H9 (cell line): ENCODE measurements at regions not wholly inside any gene's neighbourhood (a gene's known extent, or its start where the extent isn't known, plus 50 kb on each side); places are given as distances from the start of the nearest gene placed in this dataset.

Source experiments
- DNase-seq: peaks from one replicate; pipeline ENCODE4 v3.0.0-alpha.2; 2017
- H2AFZ ChIP-seq: one replicate; pipeline ENCODE4 v1.6.1; 2013; ENCODE audit warnings: mild to moderate bottlenecking, low read length, control low read depth, moderate library complexity
- H2AK5ac ChIP-seq: 2 replicates; pipeline ENCODE4 v1.6.1; 2013; ENCODE audit warnings: low read length, control low read depth, mixed read lengths; ENCODE audit not compliant: insufficient read length
- H2BK120ac ChIP-seq: one replicate; pipeline ENCODE4 v1.6.1; 2013; ENCODE audit warnings: low read depth, mild to moderate bottlenecking, low read length, control low read depth, inconsistent platforms; ENCODE audit not compliant: poor library complexity, severe bottlenecking
- H2BK12ac ChIP-seq: 2 replicates; pipeline ENCODE4 v1.6.1; 2013; ENCODE audit warnings: low read length, control low read depth, mixed read lengths, low read depth; ENCODE audit not compliant: insufficient read length
- H2BK15ac ChIP-seq: 2 replicates; pipeline ENCODE4 v1.6.1; 2013; ENCODE audit warnings: low read depth, low read length, control low read depth
- H2BK20ac ChIP-seq: one replicate; pipeline ENCODE4 v1.6.1; 2013; ENCODE audit warnings: low read depth, mild to moderate bottlenecking, low read length, control low read depth, inconsistent platforms; ENCODE audit not compliant: poor library complexity, severe bottlenecking
- H2BK5ac ChIP-seq: 2 replicates; pipeline ENCODE4 v1.6.1; 2013; ENCODE audit warnings: low read length, control low read depth, mixed read lengths; ENCODE audit not compliant: insufficient read length
- H3K14ac ChIP-seq: 2 replicates; pipeline ENCODE4 v1.6.1; 2013; ENCODE audit warnings: low read length, control low read depth; ENCODE audit not compliant: insufficient read depth
- H3K18ac ChIP-seq: 2 replicates; pipeline ENCODE4 v1.6.1; 2013; ENCODE audit warnings: low read depth, mild to moderate bottlenecking, mixed read lengths, low read length, control low read depth; ENCODE audit not compliant: insufficient read length
- H3K23ac ChIP-seq: 2 replicates; pipeline ENCODE4 v1.6.1; 2013; ENCODE audit warnings: low read length, control low read depth, mixed read lengths, low read depth; ENCODE audit not compliant: insufficient read length
- H3K23me2 ChIP-seq: 2 replicates; pipeline ENCODE4 v1.6.1; 2013; ENCODE audit warnings: low read depth, mild to moderate bottlenecking, mixed read lengths, low read length, control low read depth; ENCODE audit not compliant: insufficient read length, poor library complexity, severe bottlenecking
- H3K27ac ChIP-seq: 2 replicates; pipeline ENCODE4 v1.5.1; 2013; ENCODE audit warnings: low read length, control low read depth, mixed read lengths, low read depth; ENCODE audit not compliant: insufficient read length
- H3K27me3 ChIP-seq: 2 replicates; pipeline ENCODE4 v1.6.1; 2013; ENCODE audit warnings: low read length, control low read depth, inconsistent platforms; ENCODE audit not compliant: insufficient read depth
- H3K4ac ChIP-seq: 2 replicates; pipeline ENCODE4 v1.6.1; 2013; ENCODE audit warnings: low read depth, mild to moderate bottlenecking, control low read depth, inconsistent platforms, low read length, moderate library complexity
- H3K4me1 ChIP-seq: 2 replicates; pipeline ENCODE4 v1.6.1; 2013; ENCODE audit warnings: low read length, control low read depth, inconsistent platforms; ENCODE audit not compliant: insufficient read depth
- H3K4me2 ChIP-seq: 2 replicates; pipeline ENCODE4 v1.6.1; 2013; ENCODE audit warnings: low read length, control low read depth, mixed read lengths; ENCODE audit not compliant: insufficient read length, insufficient read depth
- H3K56ac ChIP-seq: 2 replicates; pipeline ENCODE4 v1.6.1; 2013; ENCODE audit warnings: low read depth, mild to moderate bottlenecking, mixed read lengths, low read length, control low read depth; ENCODE audit not compliant: insufficient read length
- H3K79me1 ChIP-seq: 2 replicates; pipeline ENCODE4 v1.6.1; 2013; ENCODE audit warnings: low read depth, mild to moderate bottlenecking, moderate library complexity, low read length, control low read depth, inconsistent platforms; ENCODE audit not compliant: insufficient read depth, poor library complexity, severe bottlenecking
- H3K79me2 ChIP-seq: 2 replicates; pipeline ENCODE4 v1.6.1; 2013; ENCODE audit warnings: low read length, control low read depth, inconsistent platforms; ENCODE audit not compliant: insufficient read depth
- H3K9ac ChIP-seq: 2 replicates; pipeline ENCODE4 v1.6.1; 2013; ENCODE audit warnings: low read length, control low read depth, mixed read lengths; ENCODE audit not compliant: insufficient read length; ENCODE audit errors: extremely low read depth
- H3K9me3 ChIP-seq: one replicate; pipeline ENCODE4 v1.6.1; 2013; ENCODE audit warnings: low read depth, low read length, inconsistent platforms; ENCODE audit not compliant: control insufficient read depth
- H3T11ph ChIP-seq: one replicate; pipeline ENCODE4 v1.6.1; 2013; ENCODE audit warnings: mild to moderate bottlenecking, low read length, control low read depth, inconsistent platforms
- H4K20me1 ChIP-seq: one replicate; pipeline ENCODE4 v1.6.1; 2013; ENCODE audit not compliant: control insufficient read depth, insufficient read length, insufficient read depth
- H4K5ac ChIP-seq: 2 replicates; pipeline ENCODE4 v1.6.1; 2013; ENCODE audit warnings: low read depth, mild to moderate bottlenecking, mixed read lengths, low read length, control low read depth; ENCODE audit not compliant: insufficient read length
- H4K8ac ChIP-seq: replicated peaks from 2 replicates; pipeline ENCODE4 v1.6.1; 2013; ENCODE audit warnings: low read length, control low read depth, mixed read lengths, low read depth; ENCODE audit not compliant: insufficient read length
- H4K91ac ChIP-seq: 2 replicates; pipeline ENCODE4 v1.6.1; 2013; ENCODE audit warnings: low read depth, mild to moderate bottlenecking, moderate library complexity, mixed read lengths, low read length, control low read depth; ENCODE audit not compliant: insufficient read length
- H3K27ac Mint-ChIP-seq, 3 experiments: 2 replicates in 2 of 3; 3 replicates in 1 of 3; pipeline ENCODE4 v1.8.0; 2020 to 2021; ENCODE audit warnings: mixed read lengths in 3 of 3, mild to moderate bottlenecking in 1 of 3, moderate library complexity in 1 of 3
- H3K27me3 Mint-ChIP-seq: 2 replicates; pipeline ENCODE4 v1.8.0; 2021; ENCODE audit warnings: low read depth, mild to moderate bottlenecking, moderate library complexity, mixed read lengths
- H3K36me3 Mint-ChIP-seq, 3 experiments: 2 replicates in 2 of 3; 3 replicates in 1 of 3; pipeline ENCODE4 v1.8.0; 2020 to 2021; ENCODE audit warnings: low read depth in 3 of 3, mixed read lengths in 3 of 3; ENCODE audit not compliant: insufficient read depth in 1 of 3
- H3K4me1 Mint-ChIP-seq, 2 experiments: 2 replicates each; pipeline ENCODE4 v1.8.0; 2020; ENCODE audit warnings: mixed read lengths in 2 of 2
- H3K4me3 Mint-ChIP-seq, 2 experiments: 2 replicates in 1 of 2; 3 replicates in 1 of 2; pipeline ENCODE4 v1.8.0; 2020 to 2021; ENCODE audit warnings: mild to moderate bottlenecking in 2 of 2, mixed read lengths in 2 of 2, moderate library complexity in 1 of 2
- H3K9me3 Mint-ChIP-seq, 2 experiments: 2 replicates in 1 of 2; 3 replicates in 1 of 2; pipeline ENCODE4 v1.8.0; 2020; ENCODE audit warnings: mild to moderate bottlenecking in 2 of 2, mixed read lengths in 2 of 2, moderate library complexity in 1 of 2
- WGBS: extraction: QIAGEN DNeasy Blood & Tissue Kit; methylation state at CpG from one replicate; pipeline ENCODE4 v1.1.7; 2013; ENCODE audit warnings: missing lambda C conversion rate, low lambda C conversion rate, mixed read lengths; ENCODE audit not compliant: insufficient read length; ENCODE audit errors: extremely low coverage; 5-methylcytosine and 5-hydroxymethylcytosine counted together
- TF ChIP-seq, protein P1 (sequence below): fragments of 200-600 bp; sonication (generic); conservative IDR thresholded peaks from 3 replicates; pipeline ENCODE4 v1.8.0; 2021; ENCODE audit warnings: antibody characterized with exemption, mild to moderate bottlenecking

GRCh38 chr1:173388352-173388751 is 88.8 kb upstream of the PRDX6 start:
- no peaks in the 10 kb centered on the region for H3K9me3 Mint-ChIP-seq
- no peak for DNase-seq
- no peak overlapping the region for H3K4ac ChIP-seq
- H2BK5ac ChIP-seq, result no peak overlapping the region
- H3K36me3 Mint-ChIP-seq, result no peaks in the 10 kb centered on the region
- no peaks in the 10 kb centered on the region for H3K27me3 Mint-ChIP-seq
- H3K9me3 ChIP-seq, result no peaks in the 10 kb centered on the region
- no peak overlapping the region for H3K4me2 ChIP-seq
- H3K27me3 ChIP-seq, result no peaks in the 10 kb centered on the region
- no peak overlapping the region for H2AFZ ChIP-seq
- no peaks in the 10 kb centered on the region for H3K79me1 ChIP-seq
- no peak overlapping the region for H3K56ac ChIP-seq
- H3K27ac ChIP-seq, result no peak overlapping the region
- no peak overlapping the region for H2BK12ac ChIP-seq
- H3K4me1 ChIP-seq, result no peaks in the 10 kb centered on the region
- no peak overlapping the region for H2BK20ac ChIP-seq
- H4K91ac ChIP-seq, result no peak overlapping the region
- no peak overlapping the region for H4K8ac ChIP-seq
- no peak overlapping the region for H3K23ac ChIP-seq
- H3K14ac ChIP-seq, result no peak overlapping the region
- H3K9ac ChIP-seq, result no peak overlapping the region
- H2AK5ac ChIP-seq, result no peak overlapping the region
- H3T11ph ChIP-seq, result no peak overlapping the region
- no peaks in the 10 kb centered on the region for H3K4me1 Mint-ChIP-seq
- H3K23me2 ChIP-seq, result no peaks in the 10 kb centered on the region
- H3K27ac Mint-ChIP-seq, result no peak overlapping the region
- H2BK15ac ChIP-seq, result no peak overlapping the region
- TF ChIP-seq, protein P1, sequence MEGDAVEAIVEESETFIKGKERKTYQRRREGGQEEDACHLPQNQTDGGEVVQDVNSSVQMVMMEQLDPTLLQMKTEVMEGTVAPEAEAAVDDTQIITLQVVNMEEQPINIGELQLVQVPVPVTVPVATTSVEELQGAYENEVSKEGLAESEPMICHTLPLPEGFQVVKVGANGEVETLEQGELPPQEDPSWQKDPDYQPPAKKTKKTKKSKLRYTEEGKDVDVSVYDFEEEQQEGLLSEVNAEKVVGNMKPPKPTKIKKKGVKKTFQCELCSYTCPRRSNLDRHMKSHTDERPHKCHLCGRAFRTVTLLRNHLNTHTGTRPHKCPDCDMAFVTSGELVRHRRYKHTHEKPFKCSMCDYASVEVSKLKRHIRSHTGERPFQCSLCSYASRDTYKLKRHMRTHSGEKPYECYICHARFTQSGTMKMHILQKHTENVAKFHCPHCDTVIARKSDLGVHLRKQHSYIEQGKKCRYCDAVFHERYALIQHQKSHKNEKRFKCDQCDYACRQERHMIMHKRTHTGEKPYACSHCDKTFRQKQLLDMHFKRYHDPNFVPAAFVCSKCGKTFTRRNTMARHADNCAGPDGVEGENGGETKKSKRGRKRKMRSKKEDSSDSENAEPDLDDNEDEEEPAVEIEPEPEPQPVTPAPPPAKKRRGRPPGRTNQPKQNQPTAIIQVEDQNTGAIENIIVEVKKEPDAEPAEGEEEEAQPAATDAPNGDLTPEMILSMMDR, result no peak
- WGBS, result no CpG with 5 or more reads among the region's 1 CpG
- H3K79me2 ChIP-seq, result no peaks in the 10 kb centered on the region
- no peak overlapping the region for H3K18ac ChIP-seq
- no peaks in the 10 kb centered on the region for H4K20me1 ChIP-seq
- H3K4me3 Mint-ChIP-seq, result no peak overlapping the region
- H2BK120ac ChIP-seq, result no peak overlapping the region
- H4K5ac ChIP-seq, result no peak overlapping the region
